ENCODE measurements at regions not wholly inside any gene's neighbourhood (a gene's known extent, or its start where the extent isn't known, plus 50 kb on each side); places are given as distances from the start of the nearest gene placed in this dataset.
"Not testable (repeated sequence)": the region's sequence is repeated elsewhere in the genome, so short reads cannot be mapped to it uniquely, and the experiment has no call there.

DNA sequence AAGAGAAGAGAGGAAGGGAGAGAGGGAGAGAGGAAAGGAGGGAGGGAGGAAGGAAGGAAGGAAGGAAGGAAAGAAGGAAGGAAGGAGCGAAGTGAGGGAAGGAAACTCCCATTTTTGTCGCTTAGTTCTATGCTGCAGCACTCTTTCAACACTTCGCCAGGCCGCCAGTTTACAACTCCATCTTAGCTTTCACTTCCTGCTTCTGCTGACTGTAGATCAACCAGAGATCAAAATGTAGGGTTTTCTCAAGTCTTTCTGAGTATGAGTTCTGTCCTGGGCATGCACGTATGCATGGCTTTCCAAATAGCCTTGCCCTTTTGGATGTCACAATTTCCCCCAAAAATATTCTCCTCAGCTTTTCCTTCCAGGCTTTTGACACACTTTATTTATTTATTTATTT is 723.4 kb downstream of the TRHDE start:
- no peak for DNase-seq
- ATAC-seq: no peak
- H3K36me3 ChIP-seq: no peaks in the 10 kb centered on the region
- FAIRE-seq: no peak
- no peaks in the 10 kb centered on the region for H3K9me3 ChIP-seq
- 90 to 91% methylated on average over 5 of the region's 5 CpGs for WGBS, 2 donors
- TF ChIP-seq, protein P1, sequence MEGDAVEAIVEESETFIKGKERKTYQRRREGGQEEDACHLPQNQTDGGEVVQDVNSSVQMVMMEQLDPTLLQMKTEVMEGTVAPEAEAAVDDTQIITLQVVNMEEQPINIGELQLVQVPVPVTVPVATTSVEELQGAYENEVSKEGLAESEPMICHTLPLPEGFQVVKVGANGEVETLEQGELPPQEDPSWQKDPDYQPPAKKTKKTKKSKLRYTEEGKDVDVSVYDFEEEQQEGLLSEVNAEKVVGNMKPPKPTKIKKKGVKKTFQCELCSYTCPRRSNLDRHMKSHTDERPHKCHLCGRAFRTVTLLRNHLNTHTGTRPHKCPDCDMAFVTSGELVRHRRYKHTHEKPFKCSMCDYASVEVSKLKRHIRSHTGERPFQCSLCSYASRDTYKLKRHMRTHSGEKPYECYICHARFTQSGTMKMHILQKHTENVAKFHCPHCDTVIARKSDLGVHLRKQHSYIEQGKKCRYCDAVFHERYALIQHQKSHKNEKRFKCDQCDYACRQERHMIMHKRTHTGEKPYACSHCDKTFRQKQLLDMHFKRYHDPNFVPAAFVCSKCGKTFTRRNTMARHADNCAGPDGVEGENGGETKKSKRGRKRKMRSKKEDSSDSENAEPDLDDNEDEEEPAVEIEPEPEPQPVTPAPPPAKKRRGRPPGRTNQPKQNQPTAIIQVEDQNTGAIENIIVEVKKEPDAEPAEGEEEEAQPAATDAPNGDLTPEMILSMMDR (IDR thresholded peaks at IDR 0.05): no peak
- no peaks in the 10 kb centered on the region for H3K4me1 ChIP-seq
- no peak overlapping the region for H3K4me3 ChIP-seq
- intact Hi-C loops (cut with DNase I): no loop called here
- no peak overlapping the region for H3K27ac ChIP-seq
- no peaks in the 10 kb centered on the region for H3K27me3 ChIP-seq

GRCh38 chr12:73001806-73002205 is 729.6 kb downstream of the TRHDE start:
- DNase-seq; FAIRE-seq; intact Hi-C loops (cut with DNase I): not testable (repeated sequence)

GRCh38 chr12:73002504-73002903 is 730.3 kb downstream of the TRHDE start:
- H3K27ac ChIP-seq; H3K36me3 ChIP-seq; intact Hi-C loops (cut with DNase I); H3K4me3 ChIP-seq; DNase-seq; H3K4me1 ChIP-seq; FAIRE-seq; ATAC-seq; H3K9me3 ChIP-seq; H3K27me3 ChIP-seq: not testable (repeated sequence)
- WGBS, 2 donors: 38 to 41% methylated on average over 1 of the region's 1 CpG

More at GRCh38 chr12:73001806-73002205, 729.6 kb downstream of the TRHDE start:
- WGBS, 2 donors: 57 to 63% methylated on average over 3 of the region's 3 CpGs
- not testable (repeated sequence) for H3K27me3 ChIP-seq, H3K36me3 ChIP-seq, ATAC-seq, H3K9me3 ChIP-seq, H3K4me1 ChIP-seq, H3K4me3 ChIP-seq, H3K27ac ChIP-seq

DNA sequence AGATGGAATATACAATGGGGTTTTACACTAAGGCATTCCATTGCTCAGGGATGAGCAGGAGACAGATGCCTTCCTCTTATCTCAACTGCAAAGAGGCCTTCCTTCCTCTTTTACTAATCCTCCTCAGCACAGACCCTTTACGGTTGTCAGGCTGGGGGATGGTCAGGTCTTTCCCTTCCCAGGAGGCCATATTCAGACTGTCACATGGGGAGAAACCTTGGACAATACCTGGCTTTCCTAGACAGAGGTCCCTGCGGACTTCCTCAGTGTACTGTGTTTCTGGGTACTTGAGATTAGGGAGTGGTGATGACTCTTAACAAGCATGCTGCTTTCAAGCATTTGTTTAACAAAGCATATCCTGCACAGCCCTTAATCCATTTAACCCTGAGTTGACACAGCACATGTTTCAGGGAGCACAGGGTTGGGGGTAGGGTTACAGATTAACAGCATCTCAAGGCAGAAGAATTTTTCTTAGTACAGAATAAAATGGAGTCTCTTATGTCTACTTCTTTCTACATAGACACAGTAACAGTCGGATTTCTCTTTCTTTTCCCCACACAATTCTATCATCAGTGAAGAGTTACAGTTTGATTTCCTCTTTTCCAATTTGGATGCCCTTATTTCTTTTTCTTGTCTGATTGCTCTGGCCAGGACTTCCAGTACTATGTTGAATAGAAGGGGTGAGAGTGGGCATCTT is 737.1 kb downstream of the TRHDE start:
- H3K27ac ChIP-seq; H3K36me3 ChIP-seq; ATAC-seq; DNase-seq; H3K4me3 ChIP-seq; H3K9me3 ChIP-seq; H3K27me3 ChIP-seq; H3K4me1 ChIP-seq; FAIRE-seq; intact Hi-C loops (cut with DNase I): not testable (repeated sequence)
- 53 to 58% methylated on average over 3 of the region's 3 CpGs for WGBS, 2 donors

DNA sequence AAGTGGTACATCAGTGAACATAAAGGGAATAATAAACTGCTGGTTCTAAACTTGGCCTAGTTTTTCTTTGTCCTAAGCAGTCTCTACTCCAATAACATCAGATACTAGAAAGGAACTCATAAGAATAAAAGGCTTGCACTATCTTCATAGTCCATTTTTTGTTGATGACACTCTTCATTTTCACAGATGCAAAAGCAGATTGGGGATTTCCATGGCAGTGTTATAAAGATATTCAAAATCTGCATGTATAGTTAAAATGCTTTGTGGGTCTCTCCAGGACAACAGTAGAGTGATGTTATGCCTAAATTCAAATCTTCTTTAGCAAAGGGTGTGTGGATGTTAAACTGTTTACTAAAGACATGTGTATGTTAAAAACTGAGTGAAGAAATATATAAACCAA is 745.8 kb downstream of the TRHDE start:
- Histone ChIP-seq H3K9me3 (no peaks in the 10 kb centered on the region), H3K27ac (no peak overlapping the region), H3K4me1 (no peaks in the 10 kb centered on the region), H3K4me3 (no peak overlapping the region), H3K36me3 (no peaks in the 10 kb centered on the region), H3K27me3 (no peaks in the 10 kb centered on the region)
- intact Hi-C loops (cut with DNase I): no loop called here
- ATAC-seq: no peak
- DNase-seq: no peak
- TF ChIP-seq, protein P1 (IDR thresholded peaks at IDR 0.05): no peak
- FAIRE-seq: no peak

DNA sequence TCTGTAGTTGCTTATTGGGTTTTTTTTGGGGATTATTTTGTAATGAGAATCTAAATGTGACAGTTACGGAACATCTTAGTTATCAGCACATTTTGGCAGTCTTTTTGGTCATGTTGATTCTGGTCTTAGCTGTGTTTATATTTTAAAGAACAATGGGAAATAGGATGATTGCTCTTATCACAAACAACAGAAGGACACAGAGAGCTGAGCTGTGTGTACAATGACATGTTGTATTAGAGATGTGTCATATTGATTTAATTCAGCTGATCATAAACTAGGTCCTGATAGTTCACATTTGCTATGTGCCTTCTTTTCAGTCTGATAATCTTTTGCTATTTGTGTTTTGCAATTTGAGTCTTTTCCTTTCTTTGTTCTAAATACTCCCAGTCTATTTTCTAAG is 781.7 kb downstream of the TRHDE start:
- H3K9me3 ChIP-seq: no peaks in the 10 kb centered on the region
- TF ChIP-seq, protein P1 (IDR thresholded peaks at IDR 0.05): no peak
- no peaks in the 10 kb centered on the region for H3K36me3 ChIP-seq
- intact Hi-C loops (cut with DNase I): no loop called here
- H3K4me1 ChIP-seq: no peaks in the 10 kb centered on the region
- H3K27ac ChIP-seq: no peak overlapping the region
- H3K27me3 ChIP-seq: no peaks in the 10 kb centered on the region
- DNase-seq (no peak), FAIRE-seq (no peak), ATAC-seq (no peak)
- no peak overlapping the region for H3K4me3 ChIP-seq
- 40 to 80% methylated on average over 1 of the region's 1 CpG for WGBS, 2 donors
